ENCODE measurements at regions not wholly inside any gene's neighbourhood (a gene's known extent, or its start where the extent isn't known, plus 50 kb on each side); places are given as distances from the start of the nearest gene placed in this dataset.
"Not testable (repeated sequence)": the region's sequence is repeated elsewhere in the genome, so short reads cannot be mapped to it uniquely, and the experiment has no call there.

GRCh38 chr5:74454263-74455030, 186.1 kb downstream of the ENC1 start:
- no peak for DNase-seq

- DNase-seq, result no peak
Observed at GRCh38 chr5:74452856-74453255, 187.7 kb downstream of the ENC1 start.

GRCh38 chr5:74450095-74450494, 190.4 kb downstream of the ENC1 start:
- DNase-seq, result no peak

DNA sequence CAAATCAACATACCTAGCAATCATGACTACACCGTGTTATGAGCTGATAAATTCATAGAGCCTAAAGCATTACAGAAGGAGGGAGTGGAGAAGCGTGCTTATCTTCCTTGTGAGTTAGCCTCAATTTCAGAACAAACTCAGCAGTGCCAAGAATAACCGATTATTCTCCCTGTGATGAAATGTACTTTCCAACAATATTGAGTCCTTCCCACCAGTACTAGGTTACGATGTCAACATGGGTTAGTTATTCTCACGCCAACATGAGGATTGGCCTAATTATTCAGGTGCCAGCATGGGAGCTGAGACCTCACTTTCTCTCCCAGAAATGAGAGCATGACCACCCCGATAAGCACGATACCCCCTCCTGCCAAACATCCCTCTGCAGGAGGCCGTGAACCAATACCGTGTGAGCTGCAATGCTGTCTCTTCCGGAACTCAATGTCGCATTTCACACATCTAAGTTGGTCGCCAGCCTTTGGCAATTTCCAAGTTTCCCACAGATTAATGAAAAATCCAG, 193.7 kb downstream of the ENC1 start:
- no peak for DNase-seq

DNA sequence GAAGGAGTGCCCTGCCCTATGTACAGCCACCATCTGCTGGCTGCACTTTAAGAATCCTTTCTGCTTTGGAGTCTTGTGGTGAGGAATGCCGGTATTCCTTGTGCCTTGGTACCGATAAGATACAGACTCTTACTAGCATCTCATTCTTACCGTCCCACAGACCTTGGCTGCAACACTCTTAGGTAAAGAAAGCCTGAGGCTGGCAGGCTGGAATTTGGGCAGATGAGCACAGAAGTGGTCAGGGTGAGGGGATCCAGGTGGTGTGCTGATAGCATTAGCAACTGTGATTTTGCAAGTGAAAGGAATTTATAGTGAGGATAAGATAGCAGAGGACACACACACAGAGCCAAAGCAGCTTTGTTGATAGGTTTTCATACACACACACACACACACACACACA, 198.1 kb downstream of the ENC1 start:
- DNase-seq, result no peak

GRCh38 chr5:74441616-74442015, 198.9 kb downstream of the ENC1 start:
- no peak for DNase-seq

- no peak for DNase-seq
Observed at GRCh38 chr5:74440341-74440740, 200.2 kb downstream of the ENC1 start.

DNA sequence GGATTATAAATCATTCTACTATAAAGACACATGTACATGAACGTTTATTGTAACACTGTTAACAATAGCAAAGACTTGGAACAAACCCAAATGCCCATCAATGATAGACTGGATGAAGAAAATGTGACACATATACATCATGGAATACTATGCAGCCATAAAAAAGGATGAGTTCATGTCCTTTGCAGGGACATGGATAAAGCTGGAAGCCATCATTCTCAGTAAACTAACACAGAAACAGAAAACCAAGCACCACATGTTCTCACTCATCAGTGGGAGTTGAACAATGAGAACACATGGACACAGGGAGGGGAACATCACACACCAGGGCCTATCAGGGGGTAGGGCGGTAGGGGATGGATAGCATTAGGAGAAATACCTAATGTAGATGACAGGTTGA, 202.7 kb downstream of the ENC1 start:
- not testable (repeated sequence) for DNase-seq

DNA sequence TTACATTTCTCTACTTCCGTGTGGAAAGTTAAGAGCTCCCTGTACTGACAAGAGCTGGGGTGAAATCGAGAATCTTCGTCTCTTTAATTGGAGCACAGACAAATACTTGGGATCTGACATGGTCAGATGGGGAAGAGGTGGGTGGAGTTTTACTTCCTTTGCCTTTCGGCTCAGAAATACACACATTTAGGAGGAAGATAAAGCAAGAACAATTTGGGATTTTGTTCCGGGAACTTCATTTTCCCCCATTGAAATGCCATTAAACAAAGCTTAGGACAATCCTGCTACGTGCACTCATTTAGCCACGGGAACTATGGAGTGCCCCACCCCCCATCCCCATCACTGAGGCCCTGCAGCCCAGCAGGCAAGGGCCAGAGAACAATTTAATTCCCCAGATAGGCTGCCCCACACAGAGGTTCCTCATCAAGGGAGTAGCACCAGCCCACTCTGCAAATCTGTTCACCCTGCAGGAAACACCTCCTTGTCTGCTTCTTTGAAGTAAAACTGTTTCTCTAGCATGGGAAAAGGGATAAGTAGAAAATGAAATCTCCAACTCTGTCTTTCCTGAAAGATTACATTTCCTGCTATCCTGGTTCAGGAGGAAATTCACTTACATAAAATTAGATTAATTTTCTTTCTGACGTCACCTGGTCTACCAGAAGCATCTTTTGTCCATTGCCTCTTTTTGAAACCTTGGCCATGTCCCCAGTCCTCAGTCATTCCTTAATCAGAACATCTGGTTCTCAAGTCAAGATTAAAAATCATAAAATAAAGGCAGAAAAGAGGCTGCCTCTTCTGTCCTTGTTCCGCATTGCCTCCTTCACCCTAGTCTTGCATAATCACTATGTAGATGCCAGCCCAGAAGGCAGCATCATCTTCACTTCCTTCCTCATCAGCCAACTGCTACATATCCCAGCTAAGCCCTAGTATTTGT, 206.4 kb downstream of the ENC1 start:
- DNase-seq, result peak; percentile 28

DNA sequence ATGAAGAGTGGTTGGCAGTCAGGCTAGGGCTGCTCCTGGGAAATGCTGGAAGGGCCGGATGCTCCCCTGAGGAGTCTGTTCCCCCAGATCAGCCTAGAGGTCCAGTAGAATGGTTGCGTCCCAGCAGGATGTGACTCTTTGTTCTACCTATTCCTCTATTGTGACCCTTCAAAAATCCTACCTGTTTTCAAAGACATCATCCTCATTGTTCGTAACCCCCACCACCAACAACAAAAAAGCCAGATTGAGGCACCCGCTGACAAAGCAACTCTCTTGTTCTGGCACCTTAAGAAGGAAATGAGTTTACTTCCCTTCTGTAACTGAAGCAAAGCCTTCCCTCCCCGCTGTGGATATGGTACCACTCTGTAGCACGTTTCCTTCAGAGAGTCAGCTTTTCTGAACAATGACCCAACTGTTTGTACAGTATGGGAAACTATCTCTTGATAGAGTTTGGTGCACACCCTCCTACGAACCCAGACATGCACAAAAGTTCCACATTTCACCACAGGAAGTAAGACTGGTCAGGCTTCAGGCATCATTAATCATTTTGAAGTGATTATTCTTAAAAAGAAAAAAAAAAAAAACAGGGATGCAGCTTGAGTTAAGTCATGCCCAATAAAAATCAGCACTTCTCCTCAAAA, 207.2 kb downstream of the ENC1 start:
- DNase-seq, result peak; percentile 19

- no peak for DNase-seq
Observed at GRCh38 chr5:74432721-74433120, 207.8 kb downstream of the ENC1 start.

DNA sequence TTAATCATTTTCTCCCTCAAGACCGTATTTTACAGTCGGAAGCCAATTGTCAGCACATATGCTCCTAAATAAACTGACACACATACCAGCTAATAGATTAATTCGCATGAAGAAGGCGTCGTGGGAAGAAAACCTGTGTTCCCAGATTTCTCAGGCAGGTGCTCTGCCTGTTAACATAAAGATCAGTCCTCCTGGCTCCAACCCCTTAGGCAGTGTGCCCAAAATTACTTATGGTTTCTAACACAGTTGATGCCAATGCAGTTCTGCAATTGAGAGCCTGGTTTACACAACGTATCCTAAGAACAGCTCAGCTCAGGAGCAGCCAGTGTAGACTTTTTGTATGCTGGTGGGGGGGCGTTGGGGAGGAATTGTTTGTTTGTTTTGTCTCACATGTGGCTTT, 208.3 kb downstream of the ENC1 start:
- no peak for DNase-seq

- DNase-seq, result no peak
Observed at GRCh38 chr5:74431290-74431669, 209.2 kb downstream of the ENC1 start.

DNA sequence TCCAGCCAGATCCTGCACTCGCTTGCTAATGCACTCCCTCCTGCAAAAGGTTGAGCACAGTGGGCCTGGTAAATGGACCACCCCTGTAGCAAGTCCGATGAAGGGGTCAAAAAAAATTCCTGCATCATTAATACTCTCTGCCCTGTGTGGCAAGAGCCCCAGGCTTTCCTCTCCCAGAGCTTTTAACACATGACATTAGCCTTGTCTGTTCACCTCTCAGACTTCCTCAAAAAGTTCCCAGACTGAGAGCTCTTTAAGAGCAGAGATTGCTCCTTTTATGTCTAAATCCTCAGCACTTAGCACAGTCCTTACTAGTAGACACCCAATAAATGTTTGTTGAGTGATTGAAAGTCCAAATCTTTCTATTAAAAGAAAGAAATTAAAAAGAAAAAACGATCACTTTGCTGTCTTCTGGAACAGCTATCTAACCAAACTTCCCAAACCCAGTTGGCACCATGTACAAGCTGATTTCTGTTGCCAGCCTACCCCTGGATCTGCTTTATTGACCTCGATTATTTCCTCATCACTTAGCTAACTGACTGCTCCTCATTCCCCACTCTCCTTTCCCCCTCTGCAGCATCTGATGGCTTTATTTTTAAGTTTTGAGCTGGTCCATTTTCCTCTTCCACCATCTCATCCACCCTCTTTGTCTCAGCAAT, 209.8 kb downstream of the ENC1 start:
- DNase-seq, result no peak

GRCh38 chr5:74429495-74429894, 211.0 kb downstream of the ENC1 start:
- DNase-seq, result no peak

- DNase-seq, result no peak
Observed at GRCh38 chr5:74428876-74429275, 211.7 kb downstream of the ENC1 start.

DNA sequence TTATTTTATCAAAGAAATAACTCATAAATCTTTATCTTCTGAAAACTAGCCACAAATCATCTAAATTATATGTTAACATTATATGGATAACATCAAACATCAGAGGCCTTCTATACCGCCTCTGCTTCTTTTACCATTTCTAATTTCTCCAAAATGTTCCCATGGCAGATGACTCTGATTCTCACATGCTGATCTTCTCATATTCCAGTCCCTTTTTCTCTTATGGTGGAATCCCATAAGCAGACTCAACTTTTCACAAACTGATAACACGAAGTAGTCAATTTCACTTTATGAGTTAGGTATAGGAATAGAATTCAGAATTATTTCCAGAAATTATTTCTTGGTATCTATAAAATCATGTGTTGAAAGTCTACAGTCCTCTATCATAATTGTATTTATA, 212.3 kb downstream of the ENC1 start:
- no peak for DNase-seq

GRCh38 chr5:74426506-74426905, 214.0 kb downstream of the ENC1 start:
- no peak for DNase-seq

- no peak for DNase-seq
Observed at GRCh38 chr5:74424162-74424868, 216.2 kb downstream of the ENC1 start.

- no peak for DNase-seq
Observed at GRCh38 chr5:74423383-74423782, 217.1 kb downstream of the ENC1 start.

DNA sequence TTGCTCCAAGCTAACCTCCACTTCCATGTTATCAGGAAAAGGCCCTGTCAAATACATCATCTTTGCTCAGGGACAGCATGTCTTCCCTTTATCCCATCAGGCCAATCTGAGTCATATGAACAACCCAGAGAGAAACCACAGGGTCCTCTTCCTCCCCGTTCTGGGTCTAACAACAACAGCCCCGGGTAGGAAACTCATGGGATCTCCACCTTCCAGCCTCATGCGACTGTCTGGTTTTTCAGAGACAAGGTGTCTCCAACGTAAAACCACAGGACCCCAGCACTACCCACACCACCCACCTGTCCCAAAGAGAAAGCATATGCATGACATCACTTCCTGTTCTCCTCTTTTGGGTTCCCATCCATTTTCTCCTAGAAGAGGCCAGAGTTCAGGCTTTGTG, 217.9 kb downstream of the ENC1 start:
- DNase-seq, result no peak

DNA sequence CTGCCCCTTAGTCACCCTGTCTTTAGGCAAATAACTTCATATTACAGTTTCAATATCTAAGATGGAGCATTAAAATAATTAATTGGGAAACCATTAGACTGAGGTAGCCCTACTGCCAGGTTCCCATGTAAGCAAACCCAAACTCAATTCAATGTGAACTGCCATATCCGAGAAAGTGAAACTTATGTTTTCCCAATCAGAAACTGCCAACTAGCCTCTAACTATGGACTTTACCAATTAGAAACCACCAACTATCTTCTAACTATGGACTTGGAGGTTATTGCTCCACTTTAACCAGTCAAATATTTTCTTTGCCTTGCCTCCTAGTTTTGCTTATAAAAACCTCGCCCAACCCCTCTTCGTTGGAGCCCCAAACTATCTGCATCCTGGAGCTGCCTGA, 218.5 kb downstream of the ENC1 start:
- no peak for DNase-seq
